ENCODE measurements at regions not wholly inside any gene's neighbourhood (a gene's known extent, or its start where the extent isn't known, plus 50 kb on each side); places are given as distances from the start of the nearest gene placed in this dataset.
"Not testable (repeated sequence)": the region's sequence is repeated elsewhere in the genome, so short reads cannot be mapped to it uniquely, and the experiment has no call there.

- ATAC-seq (ENCODE audit: low read depth) (no peak), DNase-seq (no peak)
- Mint-ChIP-seq H3K4me3 (no peak overlapping the region), H3K27ac (no peak overlapping the region), H3K27me3 (no peaks in the 10 kb centered on the region), H3K4me1 (no peaks in the 10 kb centered on the region), H3K36me3 (no peaks in the 10 kb centered on the region), H3K9me3 (no peaks in the 10 kb centered on the region)
- POLR2A ChIA-PET = no interaction called here
These were observed 136.3 kb upstream of the ANK3 start for GRCh38 chr10:60525716-60526585.

GRCh38 chr10:60524541-60524940 lies 134.9 kb upstream of the ANK3 start:
- H3K27ac Mint-ChIP-seq = no peak overlapping the region
- no peaks in the 10 kb centered on the region for H3K9me3 Mint-ChIP-seq
- DNase-seq (no peak), ATAC-seq (ENCODE audit: low read depth) (no peak)
- no peaks in the 10 kb centered on the region for H3K27me3 Mint-ChIP-seq
- no peaks in the 10 kb centered on the region for H3K36me3 Mint-ChIP-seq
- POLR2A ChIA-PET = no interaction called here
- H3K4me3 Mint-ChIP-seq = no peak overlapping the region
- H3K4me1 Mint-ChIP-seq = no peaks in the 10 kb centered on the region

GRCh38 chr10:60523371-60523770 lies 133.7 kb upstream of the ANK3 start:
- H3K27me3 Mint-ChIP-seq; H3K9me3 Mint-ChIP-seq; H3K27ac Mint-ChIP-seq; H3K36me3 Mint-ChIP-seq; DNase-seq; POLR2A ChIA-PET; H3K4me3 Mint-ChIP-seq; H3K4me1 Mint-ChIP-seq; ATAC-seq (ENCODE audit: low read depth): not testable (repeated sequence)

GRCh38 chr10:60522617-60523016 lies 132.9 kb upstream of the ANK3 start:
- Mint-ChIP-seq H3K9me3 (no peaks in the 10 kb centered on the region), H3K27ac (no peak overlapping the region), H3K36me3 (no peaks in the 10 kb centered on the region), H3K4me1 (no peaks in the 10 kb centered on the region), H3K27me3 (no peaks in the 10 kb centered on the region), H3K4me3 (no peak overlapping the region)
- no peak for ATAC-seq (ENCODE audit: low read depth)
- no peak for DNase-seq
- POLR2A ChIA-PET = no interaction called here

GRCh38 chr10:60521974-60522405 lies 132.3 kb upstream of the ANK3 start:
- H3K9me3 Mint-ChIP-seq = no peaks in the 10 kb centered on the region
- H3K4me1 Mint-ChIP-seq = no peaks in the 10 kb centered on the region
- no peak for ATAC-seq (ENCODE audit: low read depth)
- no peak overlapping the region for H3K4me3 Mint-ChIP-seq
- POLR2A ChIA-PET = no interaction called here
- no peak for DNase-seq
- peaks cover under 1% of the 10 kb centered on the region for H3K27me3 Mint-ChIP-seq
- H3K27ac Mint-ChIP-seq = no peak overlapping the region
- no peaks in the 10 kb centered on the region for H3K36me3 Mint-ChIP-seq

GRCh38 chr10:60518745-60519144 lies 129.1 kb upstream of the ANK3 start:
- POLR2A ChIA-PET = no interaction called here
- DNase-seq (no peak), ATAC-seq (ENCODE audit: low read depth) (no peak)
- Mint-ChIP-seq H3K4me3 (no peak overlapping the region), H3K9me3 (no peaks in the 10 kb centered on the region), H3K27ac (no peak overlapping the region), H3K36me3 (no peaks in the 10 kb centered on the region), H3K27me3 (peaks cover 3% of the 10 kb centered on the region), H3K4me1 (no peaks in the 10 kb centered on the region)

GRCh38 chr10:60517805-60518204 lies 128.1 kb upstream of the ANK3 start:
- Mint-ChIP-seq H3K9me3 (no peaks in the 10 kb centered on the region), H3K36me3 (no peaks in the 10 kb centered on the region), H3K27me3 (peaks cover 3% of the 10 kb centered on the region), H3K4me3 (no peak overlapping the region), H3K4me1 (no peaks in the 10 kb centered on the region), H3K27ac (no peak overlapping the region)
- ATAC-seq (ENCODE audit: low read depth) = no peak
- POLR2A ChIA-PET = no interaction called here
- DNase-seq = no peak

GRCh38 chr10:60513281-60513680 lies 123.6 kb upstream of the ANK3 start:
- DNase-seq (no peak), ATAC-seq (ENCODE audit: low read depth) (no peak)
- Mint-ChIP-seq H3K9me3 (no peaks in the 10 kb centered on the region), H3K36me3 (no peaks in the 10 kb centered on the region), H3K4me3 (no peak overlapping the region), H3K27ac (no peak overlapping the region), H3K4me1 (no peaks in the 10 kb centered on the region), H3K27me3 (peaks cover 3% of the 10 kb centered on the region)
- POLR2A ChIA-PET = no interaction called here

GRCh38 chr10:60511477-60512229 lies 122.0 kb upstream of the ANK3 start:
- Mint-ChIP-seq H3K36me3 (no peaks in the 10 kb centered on the region), H3K4me1 (no peaks in the 10 kb centered on the region), H3K4me3 (no peak overlapping the region), H3K9me3 (no peaks in the 10 kb centered on the region), H3K27me3 (peaks cover 2% of the 10 kb centered on the region), H3K27ac (no peak overlapping the region)
- DNase-seq (no peak), ATAC-seq (ENCODE audit: low read depth) (no peak)
- POLR2A ChIA-PET = no interaction called here

- ATAC-seq (ENCODE audit: low read depth) (no peak), DNase-seq (no peak)
- Mint-ChIP-seq H3K27me3 (no peaks in the 10 kb centered on the region), H3K36me3 (no peaks in the 10 kb centered on the region), H3K4me3 (no peak overlapping the region), H3K4me1 (no peaks in the 10 kb centered on the region), H3K9me3 (no peaks in the 10 kb centered on the region), H3K27ac (no peak overlapping the region)
- POLR2A ChIA-PET = no interaction called here
These were observed 119.2 kb upstream of the ANK3 start for GRCh38 chr10:60508831-60509230.

GRCh38 chr10:60508037-60508436 lies 118.4 kb upstream of the ANK3 start:
- Mint-ChIP-seq H3K27ac (no peak overlapping the region), H3K9me3 (no peaks in the 10 kb centered on the region), H3K4me3 (no peak overlapping the region), H3K4me1 (no peaks in the 10 kb centered on the region), H3K36me3 (no peaks in the 10 kb centered on the region), H3K27me3 (no peaks in the 10 kb centered on the region)
- no peak for DNase-seq
- ATAC-seq (ENCODE audit: low read depth) = no peak
- POLR2A ChIA-PET = no interaction called here

GRCh38 chr10:60502621-60503020 lies 112.9 kb upstream of the ANK3 start:
- DNase-seq (no peak), ATAC-seq (ENCODE audit: low read depth) (no peak)
- no peaks in the 10 kb centered on the region for H3K27me3 Mint-ChIP-seq
- POLR2A ChIA-PET = no interaction called here
- no peaks in the 10 kb centered on the region for H3K9me3 Mint-ChIP-seq
- no peaks in the 10 kb centered on the region for H3K4me1 Mint-ChIP-seq
- no peak overlapping the region for H3K4me3 Mint-ChIP-seq
- H3K27ac Mint-ChIP-seq = no peak overlapping the region
- H3K36me3 Mint-ChIP-seq = no peaks in the 10 kb centered on the region

- Mint-ChIP-seq H3K4me1 (no peaks in the 10 kb centered on the region), H3K27ac (no peak overlapping the region), H3K27me3 (no peaks in the 10 kb centered on the region), H3K36me3 (no peaks in the 10 kb centered on the region), H3K4me3 (no peak overlapping the region), H3K9me3 (no peaks in the 10 kb centered on the region)
- POLR2A ChIA-PET = no interaction called here
- ATAC-seq (ENCODE audit: low read depth) (no peak), DNase-seq (no peak)
These were observed 109.3 kb upstream of the ANK3 start for GRCh38 chr10:60498985-60499384.

- no peak overlapping the region for H3K27ac Mint-ChIP-seq
- no peaks in the 10 kb centered on the region for H3K27me3 Mint-ChIP-seq
- H3K36me3 Mint-ChIP-seq = no peaks in the 10 kb centered on the region
- no peak overlapping the region for H3K4me3 Mint-ChIP-seq
- ATAC-seq (ENCODE audit: low read depth) = no peak
- POLR2A ChIA-PET = no interaction called here
- no peaks in the 10 kb centered on the region for H3K9me3 Mint-ChIP-seq
- no peaks in the 10 kb centered on the region for H3K4me1 Mint-ChIP-seq
- no peak for DNase-seq
These were observed 107.7 kb upstream of the ANK3 start for GRCh38 chr10:60497364-60497763.
